GM23248 (cell line): ENCODE measurements at regions not wholly inside any gene's neighbourhood (a gene's known extent, or its start where the extent isn't known, plus 50 kb on each side); places are given as distances from the start of the nearest gene placed in this dataset.
"Not testable (repeated sequence)": the region's sequence is repeated elsewhere in the genome, so short reads cannot be mapped to it uniquely, and the experiment has no call there.

Experiments
- EZH2 ChIP-seq: fragments of 200-600 bp; sonication (generic); IDR thresholded peaks from 2 replicates; pipeline ENCODE4 v1.6.1; 2018; ENCODE audit warnings: antibody characterized with exemption, mild to moderate bottlenecking; ENCODE audit not compliant: insufficient read depth, poor library complexity, severe bottlenecking
- EZH2phosphoT487 ChIP-seq: fragments of 200-600 bp; sonication (generic); IDR thresholded peaks from 2 replicates; pipeline ENCODE4 v1.6.1; 2018; ENCODE audit warnings: antibody characterized with exemption, moderate library complexity, mild to moderate bottlenecking, low read depth; ENCODE audit not compliant: insufficient read depth

DNA sequence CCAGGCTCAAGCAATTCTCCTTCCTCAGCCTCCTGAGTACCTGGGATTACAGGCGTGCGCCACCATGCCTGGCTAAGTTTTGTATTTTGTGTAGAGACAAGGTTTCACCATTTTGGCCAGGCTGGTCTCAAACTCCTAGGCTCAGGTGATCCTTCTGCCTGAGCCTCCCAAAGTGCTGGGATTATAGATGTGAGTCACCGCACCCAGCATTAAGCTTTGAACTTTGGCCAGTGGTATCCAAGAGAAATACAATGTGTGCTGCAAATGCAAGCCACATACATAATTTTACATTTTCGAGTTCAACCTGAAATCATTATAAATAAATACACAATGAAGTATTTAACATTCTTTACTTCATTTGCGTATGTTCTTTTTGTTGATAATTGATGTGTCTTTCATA lies 82.9 kb upstream of the VKORC1L1 start:
- TF ChIP-seq EZH2, EZH2phosphoT487: not testable (repeated sequence)
